Ascending aorta (tissue), 2 donors: ENCODE measurements at regions not wholly inside any gene's neighbourhood (a gene's known extent, or its start where the extent isn't known, plus 50 kb on each side); places are given as distances from the start of the nearest gene placed in this dataset.

Source experiments
- DNase-seq, 2 donors: peaks; one replicate each; pipeline ENCODE4 v3.0.0-alpha.2; 2019; ENCODE audit warnings: low spot score in 2 of 2
- H3K27ac ChIP-seq, 2 donors: fragments of 200-600 bp; sonication (generic); one replicate each; pipeline ENCODE4 v1.5.1; 2016 to 2017; ENCODE audit warnings: mild to moderate bottlenecking in 1 of 2
- H3K27me3 ChIP-seq: fragments of 200-600 bp; sonication (generic); one replicate; pipeline ENCODE4 v1.5.1; 2017
- H3K36me3 ChIP-seq, 2 donors: fragments of 200-600 bp; sonication (generic); one replicate each; pipeline ENCODE4 v1.5.1; 2016
- H3K4me1 ChIP-seq, 2 donors: fragments of 200-600 bp; sonication (generic); one replicate each; pipeline ENCODE4 v1.5.1; 2016 to 2017; ENCODE audit warnings: mild to moderate bottlenecking in 1 of 2
- H3K4me3 ChIP-seq, 2 donors: fragments of 200-600 bp; sonication (generic); one replicate each; pipeline ENCODE4 v1.5.1; 2016 to 2017; ENCODE audit warnings: mild to moderate bottlenecking in 1 of 2
- H3K9me3 ChIP-seq, 2 donors: fragments of 200-600 bp; sonication (generic); one replicate each; pipeline ENCODE4 v1.5.1; 2016
- CTCF ChIP-seq, 3 experiments: fragments of 200-600 bp in 2 of 3; fragments of 450-650 bp in 1 of 3; sonication (generic) in 2 of 3; IDR thresholded peaks; one replicate each; pipeline ENCODE4 v1.5.1; 2016 to 2019; ENCODE audit warnings: antibody characterized with exemption in 3 of 3, mild to moderate bottlenecking in 1 of 3, moderate library complexity in 1 of 3
- intact Hi-C: fragments of 100-400 bp; cut with DNase I; formaldehyde crosslinking; loops from one replicate; pipeline ENCODE4 v1.15.1; 2023

- H3K27me3 ChIP-seq = no peaks in the 10 kb centered on the region
- no peak for DNase-seq
- no peaks in the 10 kb centered on the region for H3K36me3 ChIP-seq
- no peak for TF ChIP-seq CTCF (IDR thresholded peaks at IDR 0.05)
- peaks cover 0 to 5% of the 10 kb centered on the region in 2 donors for H3K9me3 ChIP-seq
- intact Hi-C loops = no loop called here
- no peaks in the 10 kb centered on the region for H3K4me1 ChIP-seq
- H3K27ac ChIP-seq = no peak overlapping the region
- no peak overlapping the region for H3K4me3 ChIP-seq
Observed at GRCh38 chr7:91812388-91812787, 68.1 kb downstream of the MTERF1 start.

GRCh38 chr7:91814189-91814588 is 66.3 kb downstream of the MTERF1 start:
- Histone ChIP-seq H3K4me3 (no peak overlapping the region), H3K27ac (no peak overlapping the region), H3K36me3 (no peaks in the 10 kb centered on the region), H3K9me3 (peaks cover 0 to 18% of the 10 kb centered on the region in 2 donors), H3K27me3 (no peaks in the 10 kb centered on the region), H3K4me1 (no peaks in the 10 kb centered on the region)
- DNase-seq = no peak
- no peak for TF ChIP-seq CTCF (IDR thresholded peaks at IDR 0.05)
- intact Hi-C loops = no loop called here
